GM12878 (cell line): ENCODE measurements at regions not wholly inside any gene's neighbourhood (a gene's known extent, or its start where the extent isn't known, plus 50 kb on each side); places are given as distances from the start of the nearest gene placed in this dataset.

Experiments used
- ATAC-seq: fragments of 200-7000 bp; cut with Tn5 transposase; 3 replicates; pipeline ENCODE4 v1.9.1; 2020; ENCODE audit warnings: mild to moderate bottlenecking, moderate library complexity
- BruUV-seq: library from RNA; stranded (reverse); fragments of 400-500 nt; replicated peaks from 2 replicates; lab custom pipeline; 2021; lab: Mats Ljungman, UMichigan
- CTCF ChIA-PET: fragments of 300-600 bp; sonication (Branson Sonifier 250); formaldehyde crosslinking; extraction: SDS; loops from one replicate; lab custom pipeline; 2021; ENCODE audit warnings: inconsistent platforms; lab: Yijun Ruan, JAX
- POLR2A ChIA-PET: fragments of 350-600 bp; formaldehyde crosslinking; extraction: SDS; loops from one replicate; lab custom pipeline; 2021; ENCODE audit warnings: inconsistent platforms; lab: Charles Lee
- RAD21 ChIA-PET: fragments of 300-600 bp; sonication (Branson Sonifier 250); formaldehyde crosslinking; loops from one replicate; lab custom pipeline; 2023; ENCODE audit warnings: antibody characterized with exemption; ENCODE audit not compliant: unreplicated experiment; lab: Charles Lee
- SMC1A ChIA-PET: fragments of 300-600 bp; sonication (Branson Sonifier 250); formaldehyde crosslinking; loops from one replicate; lab custom pipeline; 2023; ENCODE audit not compliant: unreplicated experiment, uncharacterized antibody; lab: Charles Lee
- DNase-seq: peaks from one replicate; pipeline ENCODE4 v3.0.0-alpha.2; 2011; ENCODE audit warnings: low read depth, low spot score
- FAIRE-seq: peaks from 3 replicates; lab custom pipeline; 2011; peaks lifted over from hg19 to GRCh38; lab: Jason Lieb, UNC
- H2AFZ ChIP-seq: 2 replicates; pipeline ENCODE4 v1.6.0; 2011; ENCODE audit warnings: low read depth, low read length, control low read depth; ENCODE audit not compliant: control insufficient read depth
- H3K27ac ChIP-seq: 2 replicates; pipeline ENCODE4 v1.5.1; 2011; ENCODE audit warnings: control low read depth; ENCODE audit not compliant: control insufficient read depth, insufficient read depth
- H3K27me3 ChIP-seq, 2 experiments: replicated peaks in 1 of 2; 2 replicates each; pipeline versions ENCODE4 v1.6.0 to v1.6.1; 2011; ENCODE audit warnings: low read length in 1 of 2; ENCODE audit not compliant: control insufficient read depth in 2 of 2, insufficient read depth in 2 of 2
- H3K36me3 ChIP-seq, 2 experiments: 2 replicates each; pipeline ENCODE4 v1.5.1; 2011; ENCODE audit warnings: low read length in 1 of 2; ENCODE audit not compliant: control insufficient read depth in 2 of 2, insufficient read depth in 2 of 2
- H3K4me1 ChIP-seq: 2 replicates; pipeline ENCODE4 v1.6.1; 2011; ENCODE audit warnings: mild to moderate bottlenecking, low read length, moderate library complexity, mixed read lengths; ENCODE audit not compliant: control insufficient read depth, insufficient read depth
- H3K4me2 ChIP-seq: 2 replicates; pipeline ENCODE4 v1.6.0; 2011; ENCODE audit warnings: control low read depth; ENCODE audit not compliant: control insufficient read depth, insufficient read depth
- H3K4me3 ChIP-seq: fragments of 200-600 bp; sonication (generic); 2 replicates; pipeline ENCODE4 v1.5.1; 2016
- H3K79me2 ChIP-seq: 2 replicates; pipeline ENCODE4 v1.6.0; 2011; ENCODE audit warnings: low read length; ENCODE audit not compliant: control insufficient read depth, insufficient read depth
- H3K9ac ChIP-seq: 2 replicates; pipeline ENCODE4 v1.8.0; 2011; ENCODE audit warnings: low read length, control low read depth, mixed read lengths; ENCODE audit not compliant: control insufficient read depth, insufficient read depth
- H3K9me3 ChIP-seq: replicated peaks from 3 replicates; pipeline ENCODE4 v1.5.1; 2011; ENCODE audit warnings: mild to moderate bottlenecking, low read length; ENCODE audit not compliant: control insufficient read depth, insufficient read depth
- H4K20me1 ChIP-seq: 2 replicates; pipeline ENCODE4 v1.6.0; 2011; ENCODE audit not compliant: control insufficient read depth, insufficient read depth
- EP300 ChIP-seq, 2 experiments: fragments of 150-350 bp in 1 of 2; IDR thresholded peaks; 2 replicates each; pipeline ENCODE4 v1.6.1; 2011 to 2012; ENCODE audit warnings: low read depth in 2 of 2, low read length in 2 of 2, borderline replicate concordance in 1 of 2, improper control_type of control experiment in 1 of 2, inconsistent platforms in 1 of 2; ENCODE audit not compliant: control insufficient read depth in 1 of 2
- ETV6 ChIP-seq, 2 experiments: fragments of 450-650 bp in 1 of 2; IDR thresholded peaks in 1 of 2; conservative IDR thresholded peaks in 1 of 2; 2 replicates each; pipeline ENCODE4 v1.6.1; 2014; ENCODE audit warnings: antibody characterized with exemption in 1 of 2, borderline replicate concordance in 1 of 2, low read depth in 1 of 2, mild to moderate bottlenecking in 1 of 2, moderate library complexity in 1 of 2
- HDAC6 ChIP-seq: fragments of 200-600 bp; sonication (generic); IDR thresholded peaks from one replicate; pipeline ENCODE4 v1.8.0; 2017; ENCODE audit warnings: antibody characterized with exemption; ENCODE audit not compliant: unreplicated experiment
- IRF5 ChIP-seq: fragments of 450-650 bp; IDR thresholded peaks from 2 replicates; pipeline ENCODE4 v1.6.1; 2017; ENCODE audit warnings: borderline replicate concordance
- KAT2A ChIP-seq: conservative IDR thresholded peaks from 2 replicates; pipeline ENCODE4 v1.6.1; 2011; ENCODE audit warnings: low read depth, low read length; ENCODE audit not compliant: control insufficient read depth
- NFIC ChIP-seq: IDR thresholded peaks from 2 replicates; pipeline ENCODE4 v1.6.1; 2012; ENCODE audit warnings: low read depth, mild to moderate bottlenecking, inconsistent platforms, low read length, moderate library complexity
- PAX8 ChIP-seq: fragments of 450-650 bp; IDR thresholded peaks from 2 replicates; pipeline ENCODE4 v1.6.1; 2017; ENCODE audit warnings: mild to moderate bottlenecking, moderate library complexity
- RUNX3 ChIP-seq: IDR thresholded peaks from 2 replicates; pipeline ENCODE4 v1.6.1; 2012; ENCODE audit warnings: low read length, inconsistent platforms
- SPI1 ChIP-seq: IDR thresholded peaks from 2 replicates; pipeline ENCODE4 v1.6.1; 2011; ENCODE audit warnings: low read depth, mild to moderate bottlenecking, low read length, moderate library complexity, borderline replicate concordance; ENCODE audit not compliant: insufficient read depth
- YY1 ChIP-seq: IDR thresholded peaks from 2 replicates; pipeline ENCODE4 v1.6.1; 2011; ENCODE audit warnings: low read depth, mild to moderate bottlenecking, low read length
- WGBS: methylation state at CpG from one replicate; pipeline ENCODE4 v1.1.6; 2016; ENCODE audit warnings: low lambda C conversion rate; ENCODE audit not compliant: insufficient replicate concordance, insufficient coverage; ENCODE audit errors: missing lambda C conversion rate; 5-methylcytosine and 5-hydroxymethylcytosine counted together
- in situ Hi-C: fragments of 300-500 bp; cut with MboI; formaldehyde crosslinking; loops from 9 replicates; pipeline ENCODE4 v1.14.3; 2018; ENCODE audit warnings: mixed read lengths
- intact Hi-C: fragments of 100-400 bp; cut with micrococcal nuclease; formaldehyde crosslinking; loops from one replicate; pipeline ENCODE4 v1.14.2; 2022; ENCODE audit not compliant: unreplicated experiment
- TF ChIP-seq, protein P1 (sequence below): fragments of 450-650 bp; formaldehyde crosslinking; IDR thresholded peaks from 2 replicates; pipeline ENCODE4 v1.4.0; 2022; ENCODE audit warnings: mild to moderate bottlenecking, moderate library complexity

DNA sequence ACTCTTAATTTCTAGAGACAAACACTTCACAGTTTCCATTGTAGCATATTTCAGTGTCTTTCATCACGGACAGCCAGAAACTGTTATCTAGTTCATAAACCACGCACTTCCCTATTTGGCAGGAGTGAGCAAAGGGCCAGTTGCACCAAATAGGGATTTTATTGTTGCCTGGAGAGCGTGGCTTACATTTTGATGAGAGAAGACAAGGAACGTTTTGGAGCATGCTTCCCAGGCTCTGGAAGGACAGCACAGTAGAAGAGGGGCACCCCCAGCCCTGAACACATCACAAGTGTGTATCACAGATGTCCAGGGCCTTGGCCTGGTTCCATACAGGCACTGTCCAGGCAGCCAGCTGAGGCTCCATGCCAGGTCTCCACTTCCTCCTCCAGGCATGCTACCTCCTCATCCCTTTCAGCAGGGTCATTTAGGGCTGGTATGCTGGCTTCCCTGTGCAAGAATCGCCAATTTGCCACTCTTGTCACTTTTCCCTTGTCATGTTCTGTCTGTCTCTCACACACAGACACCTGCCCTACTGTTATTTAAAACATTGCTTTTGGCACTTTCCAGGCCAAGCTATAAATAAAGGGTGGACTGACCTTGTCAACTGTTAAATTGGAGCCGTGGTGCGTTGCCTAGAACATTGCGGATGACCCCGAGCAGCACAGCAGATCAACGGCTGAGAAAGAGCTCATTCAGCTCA is 235.0 kb upstream of the GMDS start:
- Histone ChIP-seq H3K27ac (no peak overlapping the region), H4K20me1 (no peaks in the 10 kb centered on the region), H3K4me2 (no peak overlapping the region), H3K36me3 (no peaks in the 10 kb centered on the region), H3K9ac (no peak overlapping the region), H3K4me1 (no peaks in the 10 kb centered on the region), H2AFZ (no peak overlapping the region), H3K9me3 (no peaks in the 10 kb centered on the region; the same call in 2 of the 3 replicates), H3K4me3 (no peak overlapping the region), H3K79me2 (no peaks in the 10 kb centered on the region), H3K27me3 (no peaks in the 10 kb centered on the region; a peak in 2 of 4 replicates)
- no peak for DNase-seq
- TF ChIP-seq SPI1 (0 out of 2 replicates have a peak, but pooled peaks have one; percentile 20), KAT2A (no peak)
- no TSS peak for BruUV-seq
- ChIA-PET SMC1A (interaction anchor here (1.3 kb wide), 1 partner anchor 9 kb away, joined by 4 read pairs; no protein-coding TSS in a partner anchor), CTCF (no interaction called here), RAD21 (no interaction called here), POLR2A (no interaction called here)
- no peak for FAIRE-seq
- intact Hi-C loops: no loop called here
- in situ Hi-C loops: no loop called here
- no peak for ATAC-seq
- WGBS: 38% methylated on average over 10 of the region's 10 CpGs

DNA sequence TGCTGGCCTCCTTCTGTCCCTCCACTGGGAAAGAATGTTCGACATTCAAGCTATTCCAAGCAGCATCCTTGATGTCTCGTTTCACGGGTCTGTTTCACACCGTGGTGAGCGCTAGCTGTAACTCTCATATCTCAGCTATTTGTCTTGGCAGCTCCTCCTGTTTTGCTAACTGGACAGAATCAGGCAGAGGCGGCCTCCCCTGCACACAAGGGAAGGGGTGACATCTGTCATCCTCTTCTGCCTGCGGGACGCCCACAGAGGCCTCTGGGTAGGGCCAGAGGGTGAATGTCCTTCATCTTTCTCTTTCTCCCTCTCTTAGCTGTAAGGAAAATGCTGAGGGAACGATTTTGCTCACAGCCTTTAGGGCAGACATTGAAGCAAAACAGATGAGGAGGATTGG is 232.8 kb upstream of the GMDS start:
- Histone ChIP-seq H3K27ac (no peak overlapping the region), H3K36me3 (no peaks in the 10 kb centered on the region), H3K27me3 (no peaks in the 10 kb centered on the region; a peak in 2 of 4 replicates), H3K4me1 (no peaks in the 10 kb centered on the region), H3K4me3 (no peak overlapping the region), H2AFZ (no peak overlapping the region), H3K79me2 (no peaks in the 10 kb centered on the region), H3K9ac (no peak overlapping the region), H3K9me3 (no peaks in the 10 kb centered on the region; the same call in 2 of the 3 replicates), H3K4me2 (no peak overlapping the region), H4K20me1 (no peaks in the 10 kb centered on the region)
- FAIRE-seq: no peak
- 19% methylated on average over 9 of the region's 9 CpGs for WGBS
- TF ChIP-seq ETV6 (conservative IDR thresholded peaks at IDR 0.05 in 1 of 2, IDR thresholded peaks at IDR 0.05 in 1 of 2; ENCODE audit: borderline replicate concordance in 1 of 2, low read depth in 1 of 2): no peak
- no peak for TF ChIP-seq NFIC
- no peak for TF ChIP-seq HDAC6
- no peak for TF ChIP-seq YY1
- no peak for TF ChIP-seq PAX8
- TF ChIP-seq EP300 (IDR thresholded peaks at IDR 0.05; ENCODE audit: borderline replicate concordance in 1 of 2, control insufficient read depth in 1 of 2, low read depth in 2 of 2, low read length in 2 of 2): no peak
- no peak for TF ChIP-seq IRF5
- no peak for TF ChIP-seq RUNX3
- TF ChIP-seq, protein P1, sequence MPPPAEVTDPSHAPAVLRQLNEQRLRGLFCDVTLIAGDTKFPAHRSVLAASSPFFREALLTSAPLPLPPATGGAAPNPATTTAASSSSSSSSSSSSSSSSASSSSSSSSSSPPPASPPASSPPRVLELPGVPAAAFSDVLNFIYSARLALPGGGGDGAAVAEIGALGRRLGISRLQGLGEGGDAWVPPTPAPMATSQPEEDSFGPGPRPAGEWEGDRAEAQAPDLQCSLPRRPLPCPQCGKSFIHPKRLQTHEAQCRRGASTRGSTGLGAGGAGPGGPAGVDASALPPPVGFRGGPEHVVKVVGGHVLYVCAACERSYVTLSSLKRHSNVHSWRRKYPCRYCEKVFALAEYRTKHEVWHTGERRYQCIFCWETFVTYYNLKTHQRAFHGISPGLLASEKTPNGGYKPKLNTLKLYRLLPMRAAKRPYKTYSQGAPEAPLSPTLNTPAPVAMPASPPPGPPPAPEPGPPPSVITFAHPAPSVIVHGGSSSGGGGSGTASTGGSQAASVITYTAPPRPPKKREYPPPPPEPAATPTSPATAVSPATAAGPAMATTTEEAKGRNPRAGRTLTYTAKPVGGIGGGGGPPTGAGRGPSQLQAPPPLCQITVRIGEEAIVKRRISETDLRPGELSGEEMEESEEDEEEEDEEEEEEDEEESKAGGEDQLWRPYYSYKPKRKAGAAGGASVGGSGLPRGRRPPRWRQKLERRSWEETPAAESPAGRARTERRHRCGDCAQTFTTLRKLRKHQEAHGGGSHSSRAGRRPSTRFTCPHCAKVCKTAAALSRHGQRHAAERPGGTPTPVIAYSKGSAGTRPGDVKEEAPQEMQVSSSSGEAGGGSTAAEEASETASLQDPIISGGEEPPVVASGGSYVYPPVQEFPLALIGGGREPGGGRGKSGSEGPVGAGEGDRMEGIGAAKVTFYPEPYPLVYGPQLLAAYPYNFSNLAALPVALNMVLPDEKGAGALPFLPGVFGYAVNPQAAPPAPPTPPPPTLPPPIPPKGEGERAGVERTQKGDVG: no peak
- ChIA-PET SMC1A (no interaction called here), CTCF (no interaction called here), RAD21 (no interaction called here), POLR2A (no interaction called here)
- in situ Hi-C loops: no loop called here
- no peak for DNase-seq
- ATAC-seq: no peak
- intact Hi-C loops: no loop called here
- no TSS peak for BruUV-seq
